ENCODE measurements at regions not wholly inside any gene's neighbourhood (a gene's known extent, or its start where the extent isn't known, plus 50 kb on each side); places are given as distances from the start of the nearest gene placed in this dataset.
"Not testable (repeated sequence)": the region's sequence is repeated elsewhere in the genome, so short reads cannot be mapped to it uniquely, and the experiment has no call there.

GRCh38 chr6:82118150-82118562, 129.4 kb downstream of the IBTK start:
- DNase-seq = no peak

- DNase-seq = no peak
Observed at GRCh38 chr6:82114748-82115147, 132.8 kb downstream of the IBTK start.

GRCh38 chr6:82113231-82113630, 134.3 kb downstream of the IBTK start:
- DNase-seq = no peak

- no peak for DNase-seq
Observed at GRCh38 chr6:82111818-82112217, 135.7 kb downstream of the IBTK start.

GRCh38 chr6:82111114-82111513, 136.4 kb downstream of the IBTK start:
- no peak for DNase-seq

GRCh38 chr6:82103171-82103570, 144.4 kb downstream of the IBTK start:
- not testable (repeated sequence) for DNase-seq

- not testable (repeated sequence) for DNase-seq
Observed at GRCh38 chr6:82101374-82102114, 146.0 kb downstream of the IBTK start.

GRCh38 chr6:82100763-82101162, 146.8 kb downstream of the IBTK start:
- not testable (repeated sequence) for DNase-seq

- DNase-seq = no peak
Observed at GRCh38 chr6:82097676-82098075, 149.9 kb downstream of the IBTK start.

- DNase-seq = no peak
Observed at GRCh38 chr6:82095091-82095490, 152.5 kb downstream of the IBTK start.

GRCh38 chr6:82094166-82094806, 153.3 kb downstream of the IBTK start:
- no peak for DNase-seq

- DNase-seq = no peak
Observed at GRCh38 chr6:82088978-82089771, 158.4 kb downstream of the IBTK start.

- DNase-seq = no peak
Observed at GRCh38 chr6:82086944-82087343, 160.6 kb downstream of the IBTK start.

- DNase-seq = no peak
Observed at GRCh38 chr6:82085701-82086100, 161.8 kb downstream of the IBTK start.

- DNase-seq = no peak
Observed at GRCh38 chr6:82084324-82084920, 163.1 kb downstream of the IBTK start.

- DNase-seq = no peak
Observed at GRCh38 chr6:82083646-82084045, 163.9 kb downstream of the IBTK start.

- DNase-seq = no peak
Observed at GRCh38 chr6:82080767-82081166, 166.8 kb downstream of the IBTK start.

- DNase-seq = no peak
Observed at GRCh38 chr6:82078286-82078908, 169.1 kb downstream of the IBTK start.

- no peak for DNase-seq
Observed at GRCh38 chr6:82076916-82077315, 170.6 kb downstream of the IBTK start.

GRCh38 chr6:82074556-82074955, 173.0 kb downstream of the IBTK start:
- no peak for DNase-seq

- DNase-seq = no peak
Observed at GRCh38 chr6:82073484-82073883, 174.1 kb downstream of the IBTK start.

GRCh38 chr6:82072751-82073150, 174.8 kb downstream of the IBTK start:
- no peak for DNase-seq

- DNase-seq = no peak
Observed at GRCh38 chr6:82072121-82072521, 175.4 kb downstream of the IBTK start.
